GM21447 (cell line): ENCODE measurements at regions not wholly inside any gene's neighbourhood (a gene's known extent, or its start where the extent isn't known, plus 50 kb on each side); places are given as distances from the start of the nearest gene placed in this dataset.

Experiments
- ATAC-seq: cut with Tn5 transposase; IDR thresholded peaks from one replicate; pipeline ENCODE4 v1.9.1; 2021; ENCODE audit not compliant: unreplicated experiment

GRCh38 chr13:83223546-83223945 is 658.7 kb downstream of the SLITRK1 start:
- ATAC-seq, result no peak

- ATAC-seq, result no peak
Measured at GRCh38 chr13:83221813-83222241, 660.4 kb downstream of the SLITRK1 start.

- ATAC-seq, result no peak
Measured at GRCh38 chr13:83221256-83221655, 661.0 kb downstream of the SLITRK1 start.

GRCh38 chr13:83220241-83220640 is 662.0 kb downstream of the SLITRK1 start:
- ATAC-seq, result no peak

- no peak for ATAC-seq
Measured at GRCh38 chr13:83219832-83220231, 662.4 kb downstream of the SLITRK1 start.

- no peak for ATAC-seq
Measured at GRCh38 chr13:83216479-83217245, 665.6 kb downstream of the SLITRK1 start.

- ATAC-seq, result no peak
Measured at GRCh38 chr13:83215627-83216026, 666.6 kb downstream of the SLITRK1 start.

- ATAC-seq, result no peak
Measured at GRCh38 chr13:83214452-83214851, 667.8 kb downstream of the SLITRK1 start.

- ATAC-seq, result no peak
Measured at GRCh38 chr13:83211301-83211700, 671.0 kb downstream of the SLITRK1 start.

GRCh38 chr13:83204886-83205285 is 677.4 kb downstream of the SLITRK1 start:
- no peak for ATAC-seq

GRCh38 chr13:83201506-83201905 is 680.8 kb downstream of the SLITRK1 start:
- no peak for ATAC-seq

- ATAC-seq, result no peak
Measured at GRCh38 chr13:83197316-83197715, 685.0 kb downstream of the SLITRK1 start.

- no peak for ATAC-seq
Measured at GRCh38 chr13:83190020-83190419, 692.3 kb downstream of the SLITRK1 start.

GRCh38 chr13:83184819-83185218 is 697.5 kb downstream of the SLITRK1 start:
- ATAC-seq, result no peak

- ATAC-seq, result no peak
Measured at GRCh38 chr13:83184150-83184475, 698.2 kb downstream of the SLITRK1 start.

- ATAC-seq, result no peak
Measured at GRCh38 chr13:83183439-83184149, 698.7 kb downstream of the SLITRK1 start.

GRCh38 chr13:83182845-83183244 is 699.4 kb downstream of the SLITRK1 start:
- no peak for ATAC-seq

- no peak for ATAC-seq
Measured at GRCh38 chr13:83178008-83178407, 704.3 kb downstream of the SLITRK1 start.

GRCh38 chr13:83168590-83168989 is 713.7 kb downstream of the SLITRK1 start:
- ATAC-seq, result no peak

- no peak for ATAC-seq
Measured at GRCh38 chr13:83167203-83167602, 715.1 kb downstream of the SLITRK1 start.

GRCh38 chr13:83166550-83166949 is 715.7 kb downstream of the SLITRK1 start:
- no peak for ATAC-seq

GRCh38 chr13:83162493-83162892 is 719.8 kb downstream of the SLITRK1 start:
- ATAC-seq, result no peak

GRCh38 chr13:83153848-83154247 is 728.4 kb downstream of the SLITRK1 start:
- no peak for ATAC-seq
